Liver (tissue), 3 donors: ENCODE measurements at regions not wholly inside any gene's neighbourhood (a gene's known extent, or its start where the extent isn't known, plus 50 kb on each side); places are given as distances from the start of the nearest gene placed in this dataset.

ENCODE experiments used
- ATF3 ChIP-seq: IDR thresholded peaks from 2 replicates; pipeline ENCODE4 v1.6.1; 2016; ENCODE audit warnings: antibody characterized with exemption
- EGR1 ChIP-seq, 2 donors: IDR thresholded peaks; 2 replicates each; pipeline ENCODE4 v1.6.1; 2016 to 2018; ENCODE audit warnings: antibody characterized with exemption in 2 of 2, low read depth in 2 of 2
- FOXA1 ChIP-seq: IDR thresholded peaks from 2 replicates; pipeline ENCODE4 v1.6.1; 2016; ENCODE audit warnings: antibody characterized with exemption
- HNF4A ChIP-seq, 2 donors: conservative IDR thresholded peaks; 2 replicates each; pipeline ENCODE4 v1.6.1; 2016; ENCODE audit warnings: antibody characterized with exemption in 2 of 2, mild to moderate bottlenecking in 2 of 2
- JUND ChIP-seq, 2 donors: IDR thresholded peaks; 2 replicates each; pipeline ENCODE4 v1.6.1; 2016; ENCODE audit warnings: antibody characterized with exemption in 2 of 2
- RAD21 ChIP-seq, 2 donors: IDR thresholded peaks; 2 replicates each; pipeline ENCODE4 v1.6.1; 2016; ENCODE audit warnings: antibody characterized with exemption in 2 of 2, mild to moderate bottlenecking in 2 of 2
- REST ChIP-seq: IDR thresholded peaks from 2 replicates; pipeline ENCODE4 v1.6.1; 2016; ENCODE audit warnings: antibody characterized with exemption, mild to moderate bottlenecking
- RXRA ChIP-seq, 2 donors: IDR thresholded peaks; 2 replicates each; pipeline ENCODE4 v1.6.1; 2017 to 2018; ENCODE audit warnings: antibody characterized with exemption in 2 of 2, mild to moderate bottlenecking in 1 of 2
- SP1 ChIP-seq: IDR thresholded peaks from 2 replicates; pipeline ENCODE4 v1.6.1; 2018; ENCODE audit warnings: antibody characterized with exemption, mild to moderate bottlenecking
- TAF1 ChIP-seq: conservative IDR thresholded peaks from 2 replicates; pipeline ENCODE4 v1.6.1; 2016; ENCODE audit warnings: antibody characterized with exemption, mild to moderate bottlenecking
- YY1 ChIP-seq: IDR thresholded peaks from 2 replicates; pipeline ENCODE4 v1.6.1; 2016; ENCODE audit warnings: antibody characterized with exemption, mild to moderate bottlenecking
- TF ChIP-seq, protein P1 (sequence below): fragments of 150-350 bp; IDR thresholded peaks from 2 replicates; pipeline ENCODE4 v1.5.1; 2017; ENCODE audit warnings: improper control_type of control experiment, low read depth, low read length; ENCODE audit not compliant: missing input control
- donor health status: healthy.
- donor health status: healthy.

GRCh38 chr9:23194281-23194680 is 631.8 kb downstream of the ELAVL2 start:
- TF ChIP-seq RAD21 (IDR thresholded peaks at IDR 0.05) = no peak
- no peak for TF ChIP-seq FOXA1
- TF ChIP-seq, protein P1, sequence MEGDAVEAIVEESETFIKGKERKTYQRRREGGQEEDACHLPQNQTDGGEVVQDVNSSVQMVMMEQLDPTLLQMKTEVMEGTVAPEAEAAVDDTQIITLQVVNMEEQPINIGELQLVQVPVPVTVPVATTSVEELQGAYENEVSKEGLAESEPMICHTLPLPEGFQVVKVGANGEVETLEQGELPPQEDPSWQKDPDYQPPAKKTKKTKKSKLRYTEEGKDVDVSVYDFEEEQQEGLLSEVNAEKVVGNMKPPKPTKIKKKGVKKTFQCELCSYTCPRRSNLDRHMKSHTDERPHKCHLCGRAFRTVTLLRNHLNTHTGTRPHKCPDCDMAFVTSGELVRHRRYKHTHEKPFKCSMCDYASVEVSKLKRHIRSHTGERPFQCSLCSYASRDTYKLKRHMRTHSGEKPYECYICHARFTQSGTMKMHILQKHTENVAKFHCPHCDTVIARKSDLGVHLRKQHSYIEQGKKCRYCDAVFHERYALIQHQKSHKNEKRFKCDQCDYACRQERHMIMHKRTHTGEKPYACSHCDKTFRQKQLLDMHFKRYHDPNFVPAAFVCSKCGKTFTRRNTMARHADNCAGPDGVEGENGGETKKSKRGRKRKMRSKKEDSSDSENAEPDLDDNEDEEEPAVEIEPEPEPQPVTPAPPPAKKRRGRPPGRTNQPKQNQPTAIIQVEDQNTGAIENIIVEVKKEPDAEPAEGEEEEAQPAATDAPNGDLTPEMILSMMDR = no peak
- no peak for TF ChIP-seq RXRA (IDR thresholded peaks at IDR 0.05)
- no peak for TF ChIP-seq SP1
- no peak for TF ChIP-seq HNF4A (conservative IDR thresholded peaks at IDR 0.05)
- TF ChIP-seq JUND (IDR thresholded peaks at IDR 0.05) = no peak
- TF ChIP-seq YY1 = no peak
- TF ChIP-seq REST = no peak
- TF ChIP-seq EGR1 (IDR thresholded peaks at IDR 0.05; ENCODE audit: low read depth in 2 of 2) = no peak
- no peak for TF ChIP-seq TAF1
- TF ChIP-seq ATF3 = no peak
